MM.1S (cell line): ENCODE measurements at regions not wholly inside any gene's neighbourhood (a gene's known extent, or its start where the extent isn't known, plus 50 kb on each side); places are given as distances from the start of the nearest gene placed in this dataset.

Source experiments
- CTCF ChIP-seq: fragments of 300-600 bp; sonication (generic); IDR thresholded peaks from 2 replicates; pipeline ENCODE4 v1.5.1; 2016; ENCODE audit warnings: antibody characterized with exemption, low read length, mixed read lengths
- EZH2phosphoT487 ChIP-seq: fragments of 300-600 bp; sonication (generic); IDR thresholded peaks from 2 replicates; pipeline ENCODE4 v1.6.1; 2018; ENCODE audit warnings: antibody characterized with exemption, low read length

DNA sequence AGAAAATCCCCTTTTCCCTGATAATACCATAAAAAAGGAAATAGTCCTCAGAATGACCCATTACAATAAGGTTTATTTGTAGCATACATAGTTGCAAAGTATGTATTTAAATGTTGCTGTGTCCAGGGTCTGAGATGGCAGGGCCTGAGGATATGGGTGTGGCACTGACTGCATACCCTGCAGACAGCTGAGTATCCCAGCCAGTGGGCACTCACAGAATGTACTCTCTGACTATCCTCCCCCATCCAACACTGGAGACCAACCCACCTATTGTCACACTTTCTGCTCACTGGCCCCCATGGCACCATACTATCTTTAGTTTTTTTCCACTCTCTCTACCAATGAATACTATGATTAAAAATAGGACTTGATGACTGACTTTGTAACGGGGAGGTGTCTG, 215.8 kb upstream of the FOXA2 start:
- no peak for TF ChIP-seq CTCF
- TF ChIP-seq EZH2phosphoT487: no peak
